CD4-positive, alpha-beta T cell (primary cell): ENCODE measurements at regions not wholly inside any gene's neighbourhood (a gene's known extent, or its start where the extent isn't known, plus 50 kb on each side); places are given as distances from the start of the nearest gene placed in this dataset.

Experiments
- ATAC-seq: fragments of 200-7000 bp; cut with Tn5 transposase; one replicate; pipeline ENCODE4 v1.10.0; 2022; ENCODE audit warnings: mild to moderate bottlenecking; ENCODE audit not compliant: poor library complexity
- CTCF ChIA-PET: fragments of 350-600 bp; sonication (Branson Sonifier 250); formaldehyde crosslinking; loops from one replicate; lab custom pipeline; 2021; ENCODE audit warnings: antibody characterized with exemption, inconsistent platforms; lab: Charles Lee
- POLR2A ChIA-PET: fragments of 350-600 bp; sonication (Branson Sonifier 250); formaldehyde crosslinking; loops from one replicate; lab custom pipeline; 2021; ENCODE audit warnings: antibody characterized with exemption, inconsistent platforms; lab: Charles Lee
- DNase-seq, 14 experiments: peaks; one replicate each; pipeline ENCODE4 v3.0.0-alpha.2; 2013 to 2020; ENCODE audit warnings: mixed read lengths in 2 of 14
- H3K27ac ChIP-seq, 2 donors: one replicate each; pipeline versions ENCODE4 v1.5.1 to v1.7.0; 2013; ENCODE audit warnings: low read length in 2 of 2, low read depth in 1 of 2, mild to moderate bottlenecking in 1 of 2
- H3K27me3 ChIP-seq, 2 experiments: 1 replicate in 1 of 2; 2 replicates in 1 of 2; pipeline versions ENCODE4 v1.6.1 to v1.7.0; 2013; ENCODE audit warnings: low read length in 2 of 2, control low read depth in 1 of 2, mild to moderate bottlenecking in 1 of 2, moderate library complexity in 1 of 2; ENCODE audit not compliant: insufficient read depth in 2 of 2, control insufficient read depth in 1 of 2
- H3K36me3 ChIP-seq: one replicate; pipeline ENCODE4 v1.6.1; 2013; ENCODE audit warnings: low read length, control low read depth; ENCODE audit not compliant: insufficient read depth
- H3K4me1 ChIP-seq: one replicate; pipeline ENCODE4 v1.6.1; 2013; ENCODE audit warnings: low read length, control low read depth; ENCODE audit not compliant: insufficient read depth
- H3K4me3 ChIP-seq: one replicate; pipeline ENCODE4 v1.5.1; 2013; ENCODE audit warnings: mild to moderate bottlenecking, low read length, moderate library complexity
- H3K9me3 ChIP-seq, 2 experiments: 1 replicate in 1 of 2; 2 replicates in 1 of 2; pipeline versions ENCODE4 v1.6.1 to v1.7.0; 2013; ENCODE audit warnings: low read length in 2 of 2, mild to moderate bottlenecking in 2 of 2, control low read depth in 1 of 2, moderate library complexity in 1 of 2; ENCODE audit not compliant: control insufficient read depth in 1 of 2, insufficient read depth in 1 of 2
- H3K27ac Mint-ChIP-seq: one replicate; pipeline ENCODE4 v1.8.0; 2020; ENCODE audit warnings: mixed read lengths
- H3K27me3 Mint-ChIP-seq: one replicate; pipeline ENCODE4 v1.8.0; 2021; ENCODE audit warnings: mixed read lengths
- H3K36me3 Mint-ChIP-seq: one replicate; pipeline ENCODE4 v1.8.0; 2021; ENCODE audit warnings: low read depth, mixed read lengths
- H3K4me1 Mint-ChIP-seq: one replicate; pipeline ENCODE4 v1.8.0; 2021; ENCODE audit warnings: low read depth, mixed read lengths
- H3K4me3 Mint-ChIP-seq: one replicate; pipeline ENCODE4 v1.8.0; 2020; ENCODE audit warnings: mild to moderate bottlenecking, mixed read lengths
- H3K9me3 Mint-ChIP-seq: one replicate; pipeline ENCODE4 v1.8.0; 2020; ENCODE audit warnings: mixed read lengths
- CTCF ChIP-seq: fragments of 200-600 bp; IDR thresholded peaks from one replicate; pipeline ENCODE4 v1.8.0; 2022; ENCODE audit warnings: antibody characterized with exemption, mild to moderate bottlenecking
- intact Hi-C, 2 experiments: fragments of 100-400 bp; cut with DNase I in 1 of 2; cut with micrococcal nuclease in 1 of 2; formaldehyde crosslinking; loops; one replicate each; pipeline versions ENCODE4 v1.15.1 to v1.9.0; 2023 to 2025; cut with DNase I, micrococcal nuclease

- DNase-seq (no peak), ATAC-seq (no peak)
- H3K36me3 ChIP-seq = no peaks in the 10 kb centered on the region
- intact Hi-C loops = no loop called here
- no peak for TF ChIP-seq CTCF
- no peaks in the 10 kb centered on the region for H3K4me1 ChIP-seq
- no peaks in the 10 kb centered on the region for H3K4me1 Mint-ChIP-seq
- POLR2A ChIA-PET = no interaction called here
- H3K27ac Mint-ChIP-seq = no peak overlapping the region
- H3K4me3 Mint-ChIP-seq = no peak overlapping the region
- H3K27me3 Mint-ChIP-seq = peaks cover 12% of the 10 kb centered on the region
- no peak overlapping the region for H3K4me3 ChIP-seq
- H3K9me3 ChIP-seq = peaks cover 0 to 3% of the 10 kb centered on the region in 2 experiments
- no peaks in the 10 kb centered on the region for H3K27me3 ChIP-seq
- no peaks in the 10 kb centered on the region for H3K36me3 Mint-ChIP-seq
- CTCF ChIA-PET = no interaction called here
- no peak overlapping the region for H3K27ac ChIP-seq
- no peaks in the 10 kb centered on the region for H3K9me3 Mint-ChIP-seq
These were observed 158.6 kb upstream of the LCORL start for GRCh38 chr4:18180122-18180521.

- peaks cover 4% of the 10 kb centered on the region for H3K9me3 Mint-ChIP-seq
- H3K36me3 ChIP-seq = no peaks in the 10 kb centered on the region
- H3K4me3 Mint-ChIP-seq = no peak overlapping the region
- H3K9me3 ChIP-seq = no peaks in the 10 kb centered on the region
- intact Hi-C loops = no loop called here
- DNase-seq (no peak), ATAC-seq (no peak)
- no peaks in the 10 kb centered on the region for H3K36me3 Mint-ChIP-seq
- H3K27me3 Mint-ChIP-seq = peaks cover 26% of the 10 kb centered on the region
- H3K4me3 ChIP-seq = no peak overlapping the region
- H3K4me1 Mint-ChIP-seq = no peaks in the 10 kb centered on the region
- no peak overlapping the region for H3K27ac ChIP-seq
- no peaks in the 10 kb centered on the region for H3K4me1 ChIP-seq
- H3K27me3 ChIP-seq = peaks cover 0 to 5% of the 10 kb centered on the region in 2 experiments
- POLR2A ChIA-PET = no interaction called here
- no peak for TF ChIP-seq CTCF
- CTCF ChIA-PET = no interaction called here
- H3K27ac Mint-ChIP-seq = no peak overlapping the region
These were observed 150.3 kb upstream of the LCORL start for GRCh38 chr4:18171896-18172295.

- Mint-ChIP-seq H3K9me3 (no peaks in the 10 kb centered on the region), H3K36me3 (no peaks in the 10 kb centered on the region), H3K27me3 (peaks cover 43% of the 10 kb centered on the region), H3K27ac (no peak overlapping the region), H3K4me1 (no peaks in the 10 kb centered on the region), H3K4me3 (no peak overlapping the region)
- Histone ChIP-seq H3K27me3 (peaks cover 0 to 5% of the 10 kb centered on the region in 2 experiments), H3K9me3 (no peaks in the 10 kb centered on the region), H3K36me3 (no peaks in the 10 kb centered on the region), H3K4me3 (no peak overlapping the region), H3K4me1 (no peaks in the 10 kb centered on the region), H3K27ac (no peak overlapping the region)
- ChIA-PET CTCF (no interaction called here), POLR2A (no interaction called here)
- no peak for DNase-seq
- TF ChIP-seq CTCF = no peak
- intact Hi-C loops = no loop called here
- no peak for ATAC-seq
These were observed 146.3 kb upstream of the LCORL start for GRCh38 chr4:18167831-18168230.
